Astrocyte (in vitro differentiated cells and primary cell): ENCODE measurements at regions not wholly inside any gene's neighbourhood (a gene's known extent, or its start where the extent isn't known, plus 50 kb on each side); places are given as distances from the start of the nearest gene placed in this dataset.

ENCODE experiments used
- EZH2 ChIP-seq: IDR thresholded peaks from 2 replicates; pipeline ENCODE4 v1.6.1; 2012; ENCODE audit warnings: mild to moderate bottlenecking, low read length, inconsistent platforms; ENCODE audit not compliant: insufficient read depth
- TF ChIP-seq, protein P1 (sequence below): IDR thresholded peaks from 2 replicates; pipeline ENCODE4 v1.5.1; 2011; ENCODE audit warnings: low read depth, mild to moderate bottlenecking, inconsistent platforms, low read length, moderate library complexity; ENCODE audit not compliant: insufficient read depth

DNA sequence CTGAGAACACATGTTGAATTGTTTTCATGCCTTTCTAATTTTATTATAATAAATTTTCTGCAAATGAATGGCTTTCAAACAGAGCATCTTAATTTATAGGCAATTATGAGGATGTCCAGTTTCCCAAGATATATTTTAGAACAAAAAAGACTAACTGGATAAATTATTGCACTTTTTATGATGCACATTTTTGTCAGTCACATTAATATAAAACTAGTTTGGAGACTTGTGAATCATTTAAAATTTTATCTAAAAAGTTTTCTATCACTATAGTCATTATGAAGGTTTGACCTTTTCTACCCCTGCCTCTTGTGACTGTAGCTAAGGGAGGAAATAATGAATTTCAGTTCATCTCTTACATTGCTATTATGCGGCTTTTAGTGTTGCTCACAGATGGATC, 393.8 kb downstream of the TAF11L14 start:
- TF ChIP-seq, protein P1, sequence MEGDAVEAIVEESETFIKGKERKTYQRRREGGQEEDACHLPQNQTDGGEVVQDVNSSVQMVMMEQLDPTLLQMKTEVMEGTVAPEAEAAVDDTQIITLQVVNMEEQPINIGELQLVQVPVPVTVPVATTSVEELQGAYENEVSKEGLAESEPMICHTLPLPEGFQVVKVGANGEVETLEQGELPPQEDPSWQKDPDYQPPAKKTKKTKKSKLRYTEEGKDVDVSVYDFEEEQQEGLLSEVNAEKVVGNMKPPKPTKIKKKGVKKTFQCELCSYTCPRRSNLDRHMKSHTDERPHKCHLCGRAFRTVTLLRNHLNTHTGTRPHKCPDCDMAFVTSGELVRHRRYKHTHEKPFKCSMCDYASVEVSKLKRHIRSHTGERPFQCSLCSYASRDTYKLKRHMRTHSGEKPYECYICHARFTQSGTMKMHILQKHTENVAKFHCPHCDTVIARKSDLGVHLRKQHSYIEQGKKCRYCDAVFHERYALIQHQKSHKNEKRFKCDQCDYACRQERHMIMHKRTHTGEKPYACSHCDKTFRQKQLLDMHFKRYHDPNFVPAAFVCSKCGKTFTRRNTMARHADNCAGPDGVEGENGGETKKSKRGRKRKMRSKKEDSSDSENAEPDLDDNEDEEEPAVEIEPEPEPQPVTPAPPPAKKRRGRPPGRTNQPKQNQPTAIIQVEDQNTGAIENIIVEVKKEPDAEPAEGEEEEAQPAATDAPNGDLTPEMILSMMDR, result no peak
- TF ChIP-seq EZH2, result no peak
